ENCODE measurements at regions not wholly inside any gene's neighbourhood (a gene's known extent, or its start where the extent isn't known, plus 50 kb on each side); places are given as distances from the start of the nearest gene placed in this dataset.

DNA sequence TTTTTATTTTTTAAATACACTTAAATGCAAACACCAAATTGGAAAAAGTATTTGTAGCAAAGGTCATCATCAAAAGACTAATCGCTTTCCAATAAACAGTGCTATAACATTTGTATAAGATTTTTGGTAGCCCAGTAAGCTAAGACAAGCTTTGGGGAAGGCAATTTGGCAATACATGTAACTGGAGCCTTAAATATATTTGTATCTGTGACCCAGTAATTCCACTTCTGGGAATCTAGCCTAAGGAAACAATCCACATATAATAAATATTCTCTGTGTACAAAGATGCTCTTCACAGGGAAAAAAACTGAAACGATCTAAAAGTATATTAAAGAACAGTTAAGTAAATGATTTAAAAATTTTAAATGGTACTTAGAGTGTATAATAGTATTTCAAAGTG is 65.5 kb upstream of the TJP1 start:
- Mint-ChIP-seq H3K27ac (no peak overlapping the region), H3K4me1 (no peaks in the 10 kb centered on the region), H3K4me3 (no peak overlapping the region), H3K27me3 (peaks cover 6% of the 10 kb centered on the region), H3K9me3 (peaks cover 0 to 2% (median 1%) of the 10 kb centered on the region in 3 donors), H3K36me3 (no peaks in the 10 kb centered on the region)

DNA sequence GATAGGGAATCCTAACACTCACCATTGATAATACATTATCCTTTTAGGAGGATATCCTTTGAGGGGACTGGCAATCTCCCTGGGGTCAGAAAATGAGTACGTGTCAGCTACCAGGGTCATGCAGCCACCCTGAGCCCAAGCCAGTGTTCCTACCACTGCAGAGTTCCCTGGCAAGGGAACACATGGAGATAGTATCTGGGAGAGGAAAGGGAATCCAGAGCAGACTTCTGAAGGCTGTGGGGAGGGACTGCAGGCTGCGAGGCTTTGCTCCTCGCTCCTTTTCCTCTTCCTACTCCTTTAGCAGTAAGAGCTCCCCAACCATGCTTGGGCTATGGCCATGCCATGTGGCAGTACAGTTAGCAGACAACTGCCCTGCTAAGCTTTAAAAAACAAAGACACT is 62.9 kb upstream of the TJP1 start:
- Mint-ChIP-seq H3K9me3 (no peaks in the 10 kb centered on the region), H3K27me3 (peaks cover 6% of the 10 kb centered on the region), H3K4me3 (no peak overlapping the region), H3K36me3 (no peaks in the 10 kb centered on the region), H3K27ac (no peak overlapping the region), H3K4me1 (no peaks in the 10 kb centered on the region)

DNA sequence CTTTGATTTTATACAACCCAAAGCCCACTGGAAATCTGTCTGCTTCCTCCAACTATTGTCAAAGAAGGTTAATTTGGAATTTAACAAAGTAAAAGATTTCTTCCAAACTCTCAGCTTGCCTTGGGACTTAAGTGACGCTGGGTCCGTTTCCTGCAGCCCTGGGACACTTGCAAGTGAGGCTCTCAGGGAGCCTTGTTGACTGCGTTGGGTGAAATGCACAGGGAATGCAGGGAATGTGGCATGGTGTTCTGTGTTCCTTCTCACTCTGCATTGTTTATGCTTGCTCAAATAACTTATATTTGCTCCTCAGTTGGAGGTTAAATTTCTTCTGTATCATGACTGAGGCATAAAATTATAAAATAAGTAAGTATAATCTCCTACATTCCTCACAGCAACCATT is 60.9 kb upstream of the TJP1 start:
- Mint-ChIP-seq H3K9me3 (no peaks in the 10 kb centered on the region), H3K4me3 (no peak overlapping the region), H3K27me3 (peaks cover 3% of the 10 kb centered on the region), H3K36me3 (no peaks in the 10 kb centered on the region), H3K4me1 (no peaks in the 10 kb centered on the region), H3K27ac (no peak overlapping the region)

DNA sequence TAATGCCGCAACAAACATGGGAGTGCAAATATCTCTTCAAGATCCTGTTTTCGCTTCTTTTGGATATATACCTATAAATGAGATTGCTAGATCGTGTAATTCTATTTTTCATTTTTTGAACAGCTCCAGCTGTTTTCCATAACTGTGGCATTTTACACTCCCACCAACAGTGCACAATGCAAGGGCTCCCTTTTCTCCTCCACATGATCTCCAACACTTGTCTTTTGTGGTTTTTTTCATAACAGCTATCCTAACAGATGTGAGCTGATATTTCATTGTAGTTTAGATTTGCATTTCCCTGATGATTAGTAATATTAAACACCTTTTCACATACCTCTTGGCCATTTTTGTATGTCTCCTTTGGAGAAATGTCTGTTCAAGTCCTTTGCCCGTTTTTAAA is 58.6 kb upstream of the TJP1 start:
- Mint-ChIP-seq H3K4me3 (no peak overlapping the region), H3K36me3 (no peaks in the 10 kb centered on the region), H3K27me3 (peaks cover 3% of the 10 kb centered on the region), H3K27ac (no peak overlapping the region), H3K9me3 (no peaks in the 10 kb centered on the region), H3K4me1 (no peaks in the 10 kb centered on the region)

DNA sequence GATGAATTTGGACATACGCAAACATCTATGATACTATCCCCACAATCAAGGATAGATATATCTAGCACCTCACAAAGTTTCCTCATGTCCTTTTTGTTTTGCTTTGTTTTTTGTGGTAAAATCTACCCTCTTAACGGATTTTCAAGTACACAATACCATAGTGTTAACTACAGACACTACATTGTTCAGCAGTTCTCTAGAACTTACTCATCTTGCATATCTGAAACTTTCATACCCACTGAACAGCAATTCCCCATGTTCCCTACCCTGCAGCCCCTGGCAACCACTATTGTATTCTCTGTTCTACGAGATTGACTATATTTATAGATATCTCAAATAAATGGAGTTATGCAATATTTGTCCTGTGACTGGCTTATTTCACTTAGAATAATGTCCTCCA is 58.1 kb upstream of the TJP1 start:
- H3K4me1 Mint-ChIP-seq: no peaks in the 10 kb centered on the region
- peaks cover 3% of the 10 kb centered on the region for H3K27me3 Mint-ChIP-seq
- no peaks in the 10 kb centered on the region for H3K36me3 Mint-ChIP-seq
- no peaks in the 10 kb centered on the region for H3K9me3 Mint-ChIP-seq
- no peak overlapping the region for H3K4me3 Mint-ChIP-seq
- H3K27ac Mint-ChIP-seq: no peak overlapping the region

DNA sequence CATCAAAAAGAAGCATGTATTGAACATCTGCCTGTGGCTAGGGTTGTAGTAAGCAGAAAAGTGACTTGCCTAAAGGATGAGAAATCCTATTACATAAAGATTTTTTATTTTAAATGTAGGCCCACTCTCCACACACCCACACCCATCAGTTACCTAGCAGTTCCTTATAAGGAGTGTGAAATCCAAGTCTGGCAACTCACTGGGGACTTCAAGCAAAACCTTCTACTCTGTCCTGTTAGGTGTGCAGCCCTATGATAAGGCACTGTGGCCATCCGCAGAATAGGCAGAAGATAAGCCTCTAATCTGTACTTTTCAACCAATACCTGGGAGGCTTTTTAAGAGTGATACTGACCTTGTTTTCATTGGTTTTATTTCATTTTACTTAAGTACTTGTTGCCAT is 52.7 kb upstream of the TJP1 start:
- no peak overlapping the region for H3K4me3 Mint-ChIP-seq
- H3K4me1 Mint-ChIP-seq: no peaks in the 10 kb centered on the region
- H3K27me3 Mint-ChIP-seq: no peaks in the 10 kb centered on the region
- H3K27ac Mint-ChIP-seq: no peak overlapping the region
- no peaks in the 10 kb centered on the region for H3K36me3 Mint-ChIP-seq
- H3K9me3 Mint-ChIP-seq: no peaks in the 10 kb centered on the region

DNA sequence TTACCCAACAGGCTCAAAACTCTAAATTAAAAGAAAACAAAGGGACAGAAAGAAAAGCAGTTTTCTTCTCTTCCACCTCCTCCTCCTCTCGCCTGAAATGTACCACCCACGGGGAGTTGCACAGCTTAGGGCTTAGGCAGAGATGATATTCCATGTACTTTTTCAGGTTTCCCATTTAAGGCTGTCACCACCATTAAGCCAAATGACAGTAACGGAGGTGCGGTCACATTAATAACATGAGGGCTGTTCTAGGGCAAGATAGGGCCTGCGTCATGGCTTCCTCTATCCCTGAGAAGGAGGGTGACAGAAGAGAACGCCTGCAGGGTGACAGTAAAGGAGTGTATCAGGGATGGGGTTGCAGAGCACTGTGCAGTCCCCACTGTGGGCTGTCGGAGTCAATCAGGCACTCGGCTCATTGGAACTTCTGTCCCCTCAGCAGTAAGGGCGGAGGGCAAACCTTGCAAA is 51.7 kb upstream of the TJP1 start:
- H3K27ac Mint-ChIP-seq: no peak overlapping the region
- no peak overlapping the region for H3K4me3 Mint-ChIP-seq
- no peaks in the 10 kb centered on the region for H3K4me1 Mint-ChIP-seq
- H3K36me3 Mint-ChIP-seq: no peaks in the 10 kb centered on the region
- no peaks in the 10 kb centered on the region for H3K27me3 Mint-ChIP-seq
- H3K9me3 Mint-ChIP-seq: no peaks in the 10 kb centered on the region

DNA sequence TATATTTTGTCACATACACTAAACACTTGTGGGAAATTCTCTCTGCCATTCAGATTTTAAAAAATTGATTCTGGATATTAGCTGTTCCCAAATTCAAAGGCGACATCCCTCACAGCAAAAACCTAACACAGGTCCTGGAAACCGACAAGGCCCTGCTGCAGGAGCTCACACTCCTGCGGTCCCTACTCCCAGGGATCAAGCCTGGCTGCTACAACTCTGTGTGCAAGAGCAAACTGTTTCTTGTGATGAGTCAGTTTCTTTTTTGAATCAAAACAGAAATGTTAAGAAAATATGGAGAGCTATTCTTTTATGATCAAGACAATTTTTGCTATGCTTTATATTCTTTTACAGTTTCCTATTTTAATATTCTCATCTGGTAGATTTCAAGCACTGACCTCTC is 51.0 kb upstream of the TJP1 start:
- H3K36me3 Mint-ChIP-seq: no peaks in the 10 kb centered on the region
- no peak overlapping the region for H3K4me3 Mint-ChIP-seq
- H3K27me3 Mint-ChIP-seq: no peaks in the 10 kb centered on the region
- H3K4me1 Mint-ChIP-seq: no peaks in the 10 kb centered on the region
- H3K27ac Mint-ChIP-seq: no peak overlapping the region
- H3K9me3 Mint-ChIP-seq: no peaks in the 10 kb centered on the region

DNA sequence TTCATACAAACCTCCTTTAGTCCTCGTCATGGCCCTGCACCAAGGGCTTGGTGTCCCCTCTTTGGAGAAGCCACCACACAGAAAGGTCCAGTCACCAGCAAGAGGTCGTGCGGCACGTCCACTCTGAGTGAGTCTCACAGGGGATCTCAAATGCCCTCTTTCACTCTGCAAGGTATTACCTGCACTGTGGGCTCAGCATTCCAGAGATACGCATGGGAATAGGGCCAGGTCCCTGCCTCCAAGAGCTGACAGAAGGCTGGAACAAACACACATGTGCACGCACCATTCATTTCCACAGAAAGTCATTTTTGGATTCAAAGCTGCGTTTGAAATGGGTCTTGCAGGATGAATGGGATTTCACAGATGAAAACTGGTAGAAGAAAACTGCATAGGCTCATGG is 50.4 kb upstream of the TJP1 start:
- no peaks in the 10 kb centered on the region for H3K9me3 Mint-ChIP-seq
- H3K27me3 Mint-ChIP-seq: no peaks in the 10 kb centered on the region
- no peak overlapping the region for H3K27ac Mint-ChIP-seq
- no peak overlapping the region for H3K4me3 Mint-ChIP-seq
- no peaks in the 10 kb centered on the region for H3K4me1 Mint-ChIP-seq
- no peaks in the 10 kb centered on the region for H3K36me3 Mint-ChIP-seq
